GM12874 (cell line): ENCODE measurements at regions not wholly inside any gene's neighbourhood (a gene's known extent, or its start where the extent isn't known, plus 50 kb on each side); places are given as distances from the start of the nearest gene placed in this dataset.

Experiments used
- CTCF ChIP-seq: IDR thresholded peaks from 2 replicates; pipeline ENCODE4 v1.5.1; 2011; ENCODE audit warnings: low read depth, mild to moderate bottlenecking, control low read depth, low read length, moderate library complexity; ENCODE audit not compliant: insufficient read depth

GRCh38 chr4:108567831-108568230 lies 52.5 kb upstream of the RPL34 start:
- no peak for TF ChIP-seq CTCF

GRCh38 chr4:108561116-108561515 lies 59.3 kb upstream of the RPL34 start:
- no peak for TF ChIP-seq CTCF

- no peak for TF ChIP-seq CTCF
These were observed 59.8 kb upstream of the RPL34 start for GRCh38 chr4:108560616-108561015.

- no peak for TF ChIP-seq CTCF
These were observed 60.5 kb upstream of the RPL34 start for GRCh38 chr4:108559911-108560310.

- TF ChIP-seq CTCF: no peak
These were observed 61.1 kb upstream of the RPL34 start for GRCh38 chr4:108559068-108559793.

GRCh38 chr4:108556588-108557200 lies 63.7 kb upstream of the RPL34 start:
- no peak for TF ChIP-seq CTCF

GRCh38 chr4:108556166-108556565 lies 64.2 kb upstream of the RPL34 start:
- no peak for TF ChIP-seq CTCF
